Parathyroid adenoma (tissue), 2 donors: ENCODE measurements at regions not wholly inside any gene's neighbourhood (a gene's known extent, or its start where the extent isn't known, plus 50 kb on each side); places are given as distances from the start of the nearest gene placed in this dataset.
"Not testable (repeated sequence)": the region's sequence is repeated elsewhere in the genome, so short reads cannot be mapped to it uniquely, and the experiment has no call there.

Experiments
- H2AFZ ChIP-seq: fragments of 300-600 bp; sonication (generic); one replicate; pipeline ENCODE4 v1.7.0; 2017; ENCODE audit warnings: antibody characterized with exemption, mild to moderate bottlenecking
- H3K27ac ChIP-seq: fragments of 300-600 bp; sonication (generic); one replicate; pipeline ENCODE4 v1.7.0; 2017
- H3K27me3 ChIP-seq: fragments of 300-600 bp; sonication (generic); one replicate; pipeline ENCODE4 v1.7.0; 2017; ENCODE audit warnings: low read length; ENCODE audit not compliant: control insufficient read depth, insufficient read depth
- H3K36me3 ChIP-seq: fragments of 300-600 bp; sonication (generic); one replicate; pipeline ENCODE4 v1.7.0; 2017; ENCODE audit warnings: low read length; ENCODE audit not compliant: control insufficient read depth, insufficient read depth
- H3K4me1 ChIP-seq: fragments of 300-600 bp; sonication (generic); one replicate; pipeline ENCODE4 v1.7.0; 2017; ENCODE audit warnings: control low read depth
- H3K4me2 ChIP-seq: fragments of 300-600 bp; sonication (generic); one replicate; pipeline ENCODE4 v1.7.0; 2017; ENCODE audit warnings: low read length
- H3K4me3 ChIP-seq: fragments of 300-600 bp; sonication (generic); one replicate; pipeline ENCODE4 v1.7.0; 2017; ENCODE audit warnings: low read depth, low read length
- H3K79me2 ChIP-seq: fragments of 300-600 bp; sonication (generic); one replicate; pipeline ENCODE4 v1.7.0; 2017; ENCODE audit warnings: control low read depth
- H3K9ac ChIP-seq: fragments of 300-600 bp; sonication (generic); one replicate; pipeline ENCODE4 v1.7.0; 2017; ENCODE audit warnings: mild to moderate bottlenecking
- H3K9me3 ChIP-seq: fragments of 300-600 bp; sonication (generic); one replicate; pipeline ENCODE4 v1.7.0; 2017; ENCODE audit warnings: low read length; ENCODE audit not compliant: control insufficient read depth
- TF ChIP-seq, protein P1 (sequence below): fragments of 300-600 bp; sonication (generic); IDR thresholded peaks from one replicate; pipeline ENCODE4 v1.7.0; 2017; ENCODE audit warnings: antibody characterized with exemption, mild to moderate bottlenecking
- donor health status: primary hyperparathyroidism.

DNA sequence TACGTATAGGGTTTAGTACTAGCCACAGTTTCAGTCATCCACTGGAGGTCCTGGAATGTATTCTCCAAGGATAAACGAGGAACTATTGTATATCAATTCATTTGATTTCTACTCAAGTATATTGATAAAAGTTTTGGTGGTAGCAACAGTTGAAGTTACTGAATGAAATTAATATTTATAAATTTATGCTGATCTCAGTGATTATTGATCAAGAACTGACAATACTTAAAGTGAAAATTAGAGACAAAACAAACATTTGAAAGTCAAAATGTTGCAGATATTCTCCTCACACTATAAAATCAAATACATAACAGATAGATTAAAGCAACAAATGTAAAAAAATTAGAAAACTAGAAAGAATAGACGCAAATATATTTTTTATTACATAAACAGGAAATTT is 150.9 kb upstream of the SLC35G4 start:
- H3K4me1 ChIP-seq = no peaks in the 10 kb centered on the region
- no peaks in the 10 kb centered on the region for H3K9me3 ChIP-seq
- H3K4me2 ChIP-seq = no peak overlapping the region
- H3K27me3 ChIP-seq = no peaks in the 10 kb centered on the region
- TF ChIP-seq, protein P1, sequence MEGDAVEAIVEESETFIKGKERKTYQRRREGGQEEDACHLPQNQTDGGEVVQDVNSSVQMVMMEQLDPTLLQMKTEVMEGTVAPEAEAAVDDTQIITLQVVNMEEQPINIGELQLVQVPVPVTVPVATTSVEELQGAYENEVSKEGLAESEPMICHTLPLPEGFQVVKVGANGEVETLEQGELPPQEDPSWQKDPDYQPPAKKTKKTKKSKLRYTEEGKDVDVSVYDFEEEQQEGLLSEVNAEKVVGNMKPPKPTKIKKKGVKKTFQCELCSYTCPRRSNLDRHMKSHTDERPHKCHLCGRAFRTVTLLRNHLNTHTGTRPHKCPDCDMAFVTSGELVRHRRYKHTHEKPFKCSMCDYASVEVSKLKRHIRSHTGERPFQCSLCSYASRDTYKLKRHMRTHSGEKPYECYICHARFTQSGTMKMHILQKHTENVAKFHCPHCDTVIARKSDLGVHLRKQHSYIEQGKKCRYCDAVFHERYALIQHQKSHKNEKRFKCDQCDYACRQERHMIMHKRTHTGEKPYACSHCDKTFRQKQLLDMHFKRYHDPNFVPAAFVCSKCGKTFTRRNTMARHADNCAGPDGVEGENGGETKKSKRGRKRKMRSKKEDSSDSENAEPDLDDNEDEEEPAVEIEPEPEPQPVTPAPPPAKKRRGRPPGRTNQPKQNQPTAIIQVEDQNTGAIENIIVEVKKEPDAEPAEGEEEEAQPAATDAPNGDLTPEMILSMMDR = no peak
- no peak overlapping the region for H2AFZ ChIP-seq
- H3K4me3 ChIP-seq = no peak overlapping the region
- H3K9ac ChIP-seq = no peak overlapping the region
- H3K36me3 ChIP-seq = no peaks in the 10 kb centered on the region
- H3K27ac ChIP-seq = no peak overlapping the region
- no peaks in the 10 kb centered on the region for H3K79me2 ChIP-seq

DNA sequence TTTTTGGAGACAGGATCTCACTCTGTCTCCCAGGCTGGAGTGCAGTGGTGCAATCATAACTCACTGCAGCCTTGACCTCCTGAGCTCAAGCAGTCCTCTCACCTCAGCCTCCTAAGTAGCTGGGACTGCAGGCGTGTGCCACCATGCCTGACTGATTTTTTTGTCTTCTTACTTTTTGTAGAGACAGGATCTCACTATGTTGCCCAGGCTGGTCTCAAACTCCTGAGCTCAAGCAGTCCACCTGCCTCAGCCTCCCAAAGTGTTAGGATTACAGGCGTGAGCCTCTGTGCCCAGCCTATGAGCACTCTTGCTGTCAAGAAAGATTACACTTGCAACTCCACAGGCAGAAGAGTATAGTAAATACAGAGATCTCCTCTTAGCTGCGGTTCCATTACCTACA is 151.5 kb upstream of the SLC35G4 start:
- H3K4me2 ChIP-seq, H3K79me2 ChIP-seq, H2AFZ ChIP-seq, H3K4me1 ChIP-seq, H3K4me3 ChIP-seq, H3K36me3 ChIP-seq, H3K27me3 ChIP-seq, H3K27ac ChIP-seq, H3K9ac ChIP-seq, H3K9me3 ChIP-seq: not testable (repeated sequence)

DNA sequence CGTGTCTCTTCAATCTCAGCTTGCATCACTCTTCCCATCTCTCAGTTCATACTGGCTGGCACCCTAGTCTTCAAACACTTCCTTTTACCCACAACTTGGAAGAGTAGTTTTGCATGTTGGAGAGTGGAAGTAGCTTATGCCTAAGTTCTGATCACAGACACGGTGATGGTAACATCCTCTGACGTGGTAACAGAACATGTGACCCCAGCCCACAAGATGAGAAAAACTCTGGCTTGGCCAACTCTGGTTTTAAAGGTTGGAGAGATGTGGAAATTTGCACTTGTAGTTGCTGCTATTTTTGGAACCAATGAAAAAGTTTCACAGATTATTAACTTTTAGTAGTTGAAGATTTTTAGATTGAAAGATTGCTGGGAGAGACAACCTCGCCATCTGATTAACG is 155.4 kb upstream of the SLC35G4 start:
- Histone ChIP-seq H3K9ac (no peak overlapping the region), H3K79me2 (no peaks in the 10 kb centered on the region), H3K9me3 (no peaks in the 10 kb centered on the region), H3K4me2 (no peak overlapping the region), H3K36me3 (no peaks in the 10 kb centered on the region), H3K4me1 (no peaks in the 10 kb centered on the region), H3K27me3 (no peaks in the 10 kb centered on the region), H2AFZ (no peak overlapping the region), H3K4me3 (no peak overlapping the region), H3K27ac (no peak overlapping the region)
- TF ChIP-seq, protein P1 = no peak

DNA sequence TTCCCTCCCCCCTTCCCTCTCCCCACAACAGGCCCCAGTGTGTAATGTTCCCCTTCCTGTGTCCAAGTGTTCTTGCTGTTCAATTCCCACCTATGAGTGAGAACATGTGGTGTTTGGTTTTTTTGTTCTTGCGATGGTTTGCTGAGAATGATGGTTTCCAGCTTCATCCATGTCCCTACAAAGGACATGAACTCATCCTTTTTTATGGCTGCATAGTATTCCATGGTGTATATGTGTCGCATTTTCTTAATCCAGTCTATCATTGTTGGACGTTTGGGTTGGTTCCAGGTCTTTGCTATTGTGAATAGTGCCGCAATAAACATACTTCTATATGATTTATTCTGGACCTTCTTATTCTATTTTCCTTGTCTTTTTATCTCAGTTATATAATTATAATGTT is 165.2 kb upstream of the SLC35G4 start:
- H2AFZ ChIP-seq, H3K4me3 ChIP-seq, H3K27ac ChIP-seq, H3K9ac ChIP-seq, H3K79me2 ChIP-seq, H3K27me3 ChIP-seq, H3K4me2 ChIP-seq, H3K9me3 ChIP-seq, H3K4me1 ChIP-seq, H3K36me3 ChIP-seq: not testable (repeated sequence)

DNA sequence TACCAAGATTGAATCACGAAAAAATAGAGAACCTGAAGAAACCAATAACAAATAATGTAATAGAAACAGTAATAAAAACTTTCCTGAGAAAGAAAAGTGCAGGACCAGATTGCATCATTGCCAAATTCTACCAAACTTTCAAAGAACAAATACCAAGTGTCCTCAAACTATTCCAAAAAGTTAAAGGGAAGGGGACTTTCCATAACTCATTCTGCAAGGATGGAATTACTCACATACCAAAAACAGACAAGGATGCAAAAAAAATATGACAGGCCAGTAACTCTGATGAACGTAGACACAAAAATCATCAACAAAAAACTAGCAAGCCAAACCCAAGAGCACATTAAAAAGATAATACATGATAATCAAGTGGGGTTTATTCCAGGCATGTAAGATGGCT is 172.3 kb upstream of the SLC35G4 start:
- H3K27ac ChIP-seq = no peak overlapping the region
- TF ChIP-seq, protein P1 = no peak
- no peak overlapping the region for H3K4me2 ChIP-seq
- no peaks in the 10 kb centered on the region for H3K4me1 ChIP-seq
- H3K9ac ChIP-seq = no peak overlapping the region
- no peaks in the 10 kb centered on the region for H3K9me3 ChIP-seq
- H3K27me3 ChIP-seq = no peaks in the 10 kb centered on the region
- H3K36me3 ChIP-seq = no peaks in the 10 kb centered on the region
- no peaks in the 10 kb centered on the region for H3K79me2 ChIP-seq
- no peak overlapping the region for H3K4me3 ChIP-seq
- no peak overlapping the region for H2AFZ ChIP-seq

DNA sequence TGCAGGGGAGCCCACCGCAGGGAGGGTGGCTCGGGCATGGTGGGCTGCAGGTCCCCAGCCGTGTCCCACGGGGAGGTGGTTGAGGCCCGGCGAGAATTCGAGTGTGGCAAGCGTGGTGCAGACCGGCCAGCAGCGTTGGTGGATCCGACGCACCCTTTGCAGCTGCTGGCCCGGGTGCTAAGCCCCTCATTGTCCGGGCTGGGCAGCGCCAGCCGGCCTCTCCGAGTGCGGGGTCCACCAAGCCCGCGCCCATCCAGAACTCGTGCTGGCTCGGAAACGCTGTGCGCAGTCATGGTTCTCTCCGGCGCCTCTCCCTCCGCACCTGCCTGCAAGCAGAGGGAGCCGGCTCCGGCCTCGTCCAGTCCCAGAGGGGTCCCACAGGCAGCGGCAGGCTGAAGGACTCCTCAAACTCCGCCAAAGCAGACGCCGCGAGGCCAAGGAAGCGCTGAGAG is 177.0 kb upstream of the SLC35G4 start:
- Histone ChIP-seq H3K9ac (no peak overlapping the region), H3K27me3 (no peaks in the 10 kb centered on the region), H3K9me3 (no peaks in the 10 kb centered on the region), H3K79me2 (no peaks in the 10 kb centered on the region), H2AFZ (no peak overlapping the region), H3K4me2 (no peak overlapping the region), H3K36me3 (no peaks in the 10 kb centered on the region), H3K27ac (no peak overlapping the region), H3K4me3 (no peak overlapping the region), H3K4me1 (no peaks in the 10 kb centered on the region)
- TF ChIP-seq, protein P1 = no peak
